Adrenal gland (tissue), 9 donors: ENCODE measurements at regions not wholly inside any gene's neighbourhood (a gene's known extent, or its start where the extent isn't known, plus 50 kb on each side); places are given as distances from the start of the nearest gene placed in this dataset.
A peak's percentile ranks its signal among the peaks of the same experiment; 100 is the strongest.

ENCODE experiments used
- DNase-seq, 7 donors: peaks; one replicate each; pipeline ENCODE4 v3.0.0-alpha.2; 2019 to 2020
- H3K27ac ChIP-seq, 5 donors: fragments of 200-600 bp; sonication (generic) in 4 of 5; 1 replicate in 3 of 5; 2 replicates in 2 of 5; pipeline versions ENCODE4 v1.5.1 to v1.8.0; 2016 to 2020; ENCODE audit warnings: mild to moderate bottlenecking in 1 of 5
- H3K27me3 ChIP-seq: fragments of 200-600 bp; 2 replicates; pipeline ENCODE4 v1.8.0; 2021
- H3K36me3 ChIP-seq, 2 donors: fragments of 200-600 bp; replicated peaks in 1 of 2; 1 replicate in 1 of 2; 2 replicates in 1 of 2; pipeline versions ENCODE4 v1.5.1 to v1.8.0; 2018 to 2022
- H3K4me1 ChIP-seq, 2 donors: fragments of 200-600 bp; replicated peaks in 1 of 2; 1 replicate in 1 of 2; 2 replicates in 1 of 2; pipeline versions ENCODE4 v1.5.1 to v1.8.0; 2018 to 2021
- H3K4me3 ChIP-seq, 4 donors: fragments of 200-600 bp; sonication (generic) in 3 of 4; one replicate each; pipeline ENCODE4 v1.5.1; 2016 to 2018
- H3K9me3 ChIP-seq, 3 donors: fragments of 200-600 bp; sonication (generic) in 1 of 3; replicated peaks in 1 of 3; 1 replicate in 2 of 3; 2 replicates in 1 of 3; pipeline versions ENCODE4 v1.5.1 to v1.8.0; 2016 to 2021
- POLR2A ChIP-seq, 2 donors: fragments of 450-650 bp; IDR thresholded peaks; one replicate each; pipeline ENCODE4 v1.6.1; 2017; ENCODE audit warnings: antibody characterized with exemption in 2 of 2, mild to moderate bottlenecking in 2 of 2, moderate library complexity in 1 of 2
- WGBS, 4 donors: extraction: QIAGEN DNeasy Blood & Tissue Kit in 2 of 4; methylation state at CpG; one replicate each; pipeline versions ENCODE4 v1.1.5 to v1.1.7; 2013 to 2017; 5-methylcytosine and 5-hydroxymethylcytosine counted together
- intact Hi-C, 2 donors: fragments of 100-400 bp; cut with DNase I; formaldehyde crosslinking; loops; one replicate each; pipeline versions ENCODE4 v1.14.1 to v1.15.0; 2022 to 2023
- TF ChIP-seq, protein P1 (sequence below), 6 experiments: fragments of 450-650 bp in 4 of 6; fragments of 200-600 bp in 2 of 6; sonication (generic) in 1 of 6; IDR thresholded peaks; 1 replicate in 5 of 6; 2 replicates in 1 of 6; pipeline versions ENCODE4 v1.5.1 to v1.8.0; 2016 to 2021; ENCODE audit warnings: antibody characterized with exemption in 6 of 6, mild to moderate bottlenecking in 2 of 6, moderate library complexity in 1 of 6
- donor health status: healthy with polysubstance abuse.
- donor health status: Bipolar disorder and iron deficiency.
- donor health status: DM: yes; HTN: yes; CAD: no.
- donor health status: DM: no; HTN: no; CAD: no.
- donor health status: DM: no; HTN: no; CAD: no.

DNA sequence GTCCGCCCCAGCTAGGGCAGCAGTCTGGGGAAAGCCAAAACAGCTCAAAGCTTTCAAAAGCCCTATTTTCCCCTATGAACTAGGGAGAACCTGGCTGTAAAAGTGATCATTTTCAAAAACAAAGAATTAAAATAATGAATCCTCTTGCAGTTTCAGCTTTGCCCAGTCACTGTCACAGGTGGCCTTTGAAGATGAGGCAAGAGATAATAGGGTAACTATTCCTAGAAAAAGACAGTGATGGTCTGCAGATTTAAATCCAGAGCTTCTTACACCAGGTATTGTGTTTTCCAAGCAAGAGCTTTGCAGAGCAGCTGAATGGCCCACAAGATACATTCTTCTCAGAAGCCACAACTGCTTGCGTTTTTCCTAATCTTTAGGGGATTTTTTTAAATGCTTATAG is 80.2 kb upstream of the NUDT4 start:
- DNase-seq: no peak
- H3K27me3 ChIP-seq: no peaks in the 10 kb centered on the region
- 91 to 96% (median 95%) methylated on average over 2 of the region's 2 CpGs for WGBS, 4 donors
- H3K36me3 ChIP-seq: no peaks in the 10 kb centered on the region
- no peaks in the 10 kb centered on the region for H3K9me3 ChIP-seq
- no peaks in the 10 kb centered on the region for H3K4me1 ChIP-seq
- no peak overlapping the region for H3K27ac ChIP-seq
- intact Hi-C loops: no loop called here
- TF ChIP-seq, protein P1, sequence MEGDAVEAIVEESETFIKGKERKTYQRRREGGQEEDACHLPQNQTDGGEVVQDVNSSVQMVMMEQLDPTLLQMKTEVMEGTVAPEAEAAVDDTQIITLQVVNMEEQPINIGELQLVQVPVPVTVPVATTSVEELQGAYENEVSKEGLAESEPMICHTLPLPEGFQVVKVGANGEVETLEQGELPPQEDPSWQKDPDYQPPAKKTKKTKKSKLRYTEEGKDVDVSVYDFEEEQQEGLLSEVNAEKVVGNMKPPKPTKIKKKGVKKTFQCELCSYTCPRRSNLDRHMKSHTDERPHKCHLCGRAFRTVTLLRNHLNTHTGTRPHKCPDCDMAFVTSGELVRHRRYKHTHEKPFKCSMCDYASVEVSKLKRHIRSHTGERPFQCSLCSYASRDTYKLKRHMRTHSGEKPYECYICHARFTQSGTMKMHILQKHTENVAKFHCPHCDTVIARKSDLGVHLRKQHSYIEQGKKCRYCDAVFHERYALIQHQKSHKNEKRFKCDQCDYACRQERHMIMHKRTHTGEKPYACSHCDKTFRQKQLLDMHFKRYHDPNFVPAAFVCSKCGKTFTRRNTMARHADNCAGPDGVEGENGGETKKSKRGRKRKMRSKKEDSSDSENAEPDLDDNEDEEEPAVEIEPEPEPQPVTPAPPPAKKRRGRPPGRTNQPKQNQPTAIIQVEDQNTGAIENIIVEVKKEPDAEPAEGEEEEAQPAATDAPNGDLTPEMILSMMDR (IDR thresholded peaks at IDR 0.05): no peak
- no peak for TF ChIP-seq POLR2A (IDR thresholded peaks at IDR 0.05)
- H3K4me3 ChIP-seq: no peak overlapping the region

DNA sequence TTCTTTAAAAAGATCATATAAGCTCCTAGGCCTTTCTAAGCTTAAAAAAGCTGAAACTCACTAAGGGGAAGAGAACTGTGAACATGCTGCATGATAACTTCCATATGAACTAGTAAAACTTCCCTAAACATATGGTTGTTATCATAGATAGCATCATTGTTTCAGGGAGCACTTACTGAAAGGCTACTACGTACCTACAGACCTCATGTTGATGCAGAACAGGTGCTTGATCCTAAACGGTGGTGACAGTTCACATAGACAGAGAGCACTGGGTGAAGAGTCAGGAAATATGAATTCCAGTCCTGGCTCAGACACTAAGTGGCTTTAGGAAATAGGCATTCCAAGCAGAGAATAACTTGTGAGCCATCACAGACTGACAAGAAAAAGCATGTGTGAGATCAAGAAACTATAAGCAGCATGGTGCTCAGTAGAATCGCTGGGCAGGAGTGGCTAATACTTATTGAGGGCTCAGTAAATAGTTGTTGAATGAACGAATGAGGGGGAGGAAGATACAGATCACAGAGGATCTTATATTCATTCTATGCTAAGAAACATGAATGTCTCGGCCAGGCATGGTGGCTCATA is 78.4 kb upstream of the NUDT4 start:
- H3K27ac ChIP-seq: no peak overlapping the region
- TF ChIP-seq, protein P1 (IDR thresholded peaks at IDR 0.05): no peak
- TF ChIP-seq POLR2A (IDR thresholded peaks at IDR 0.05): no peak
- intact Hi-C loops: no loop called here
- H3K4me3 ChIP-seq: no peak overlapping the region
- no peak for DNase-seq
- H3K9me3 ChIP-seq: no peaks in the 10 kb centered on the region
- H3K27me3 ChIP-seq: no peaks in the 10 kb centered on the region
- H3K36me3 ChIP-seq: no peaks in the 10 kb centered on the region
- 82 to 88% (median 85%) methylated on average over 5 of the region's 5 CpGs for WGBS, 4 donors
- H3K4me1 ChIP-seq: no peaks in the 10 kb centered on the region

DNA sequence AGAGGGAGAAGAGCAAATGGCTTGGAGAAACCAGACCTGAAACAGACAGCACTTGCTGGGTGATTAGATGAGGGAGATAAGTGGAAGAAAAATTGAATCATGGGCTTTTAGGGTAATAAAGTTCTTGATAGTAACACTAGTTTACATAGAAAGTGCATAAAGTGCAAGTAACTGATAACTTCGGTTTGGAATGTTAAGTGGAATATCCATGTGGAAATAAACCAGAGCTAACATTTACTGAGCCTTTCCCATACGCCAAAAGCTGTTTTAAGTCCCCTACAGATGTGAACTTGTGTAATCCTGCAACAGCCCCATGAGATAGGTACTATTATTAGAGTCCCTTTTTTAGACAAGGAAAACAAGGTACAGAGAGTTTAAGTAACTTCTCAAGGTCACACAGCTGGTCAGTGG is 77.1 kb upstream of the NUDT4 start:
- WGBS, 4 donors: 72 to 77% (median 76%) methylated on average over 2 of the region's 2 CpGs

DNA sequence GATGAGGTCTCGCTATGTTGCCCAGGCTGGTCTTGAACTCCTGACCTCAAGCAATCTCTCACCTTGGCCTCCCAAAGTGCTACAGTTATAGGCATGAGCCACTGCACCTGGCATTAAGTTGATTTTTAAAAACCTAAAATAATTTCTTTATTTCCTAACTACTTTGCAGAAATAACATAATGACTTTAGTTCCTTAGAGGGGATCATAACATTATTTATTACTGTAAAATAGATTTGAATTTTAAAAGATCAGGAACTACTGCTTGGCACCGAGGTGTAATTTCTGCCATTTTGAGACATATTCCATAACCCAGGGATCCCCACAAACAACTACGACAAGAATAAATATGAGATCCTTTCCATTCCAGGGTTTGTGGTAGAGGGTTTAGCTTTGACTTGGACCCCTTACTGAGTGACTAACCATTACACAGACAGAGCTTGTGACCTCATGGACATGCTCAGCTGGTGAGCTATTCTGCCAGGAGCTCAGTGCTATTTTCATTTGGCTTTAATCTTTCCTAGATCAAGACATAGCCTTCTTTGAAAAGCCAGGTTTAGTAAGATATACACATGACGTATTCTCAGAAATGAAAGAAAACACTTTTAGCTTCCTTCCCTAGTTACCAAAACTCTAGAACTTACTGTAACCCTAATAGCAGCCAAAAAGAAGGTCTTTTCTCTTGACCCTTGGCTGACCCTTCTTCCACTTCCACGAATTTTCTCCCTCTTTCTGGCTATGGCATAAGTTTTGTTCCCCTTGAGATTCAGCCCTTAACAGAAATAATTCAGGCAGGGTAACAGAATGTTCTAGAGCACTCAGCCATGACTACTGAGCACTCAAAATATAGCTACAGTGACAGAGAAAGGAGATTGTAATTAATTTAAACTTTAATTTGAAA is 75.1 kb upstream of the NUDT4 start:
- no peak for TF ChIP-seq POLR2A (IDR thresholded peaks at IDR 0.05)
- TF ChIP-seq, protein P1 (IDR thresholded peaks at IDR 0.05): no peak
- Histone ChIP-seq H3K27me3 (no peaks in the 10 kb centered on the region), H3K9me3 (peaks cover 0 to 6% (median 0%) of the 10 kb centered on the region in 3 donors), H3K36me3 (no peaks in the 10 kb centered on the region), H3K27ac (peak overlapping the region in 1 of 5 donors; percentile 39), H3K4me1 (no peaks in the 10 kb centered on the region), H3K4me3 (no peak overlapping the region)
- intact Hi-C loops: no loop called here
- peak in 3 of 7 donors; percentile 16 to 28 (median 19) for DNase-seq
- 62 to 69% (median 65%) methylated on average over 5 of the region's 5 CpGs for WGBS, 4 donors

More for the DNA sequence above, 77.1 kb upstream of the NUDT4 start:
- H3K36me3 ChIP-seq: no peaks in the 10 kb centered on the region
- H3K27me3 ChIP-seq: no peaks in the 10 kb centered on the region
- no peak overlapping the region for H3K4me3 ChIP-seq
- TF ChIP-seq, protein P1 (IDR thresholded peaks at IDR 0.05): no peak
- no peak for TF ChIP-seq POLR2A (IDR thresholded peaks at IDR 0.05)
- H3K27ac ChIP-seq: no peak overlapping the region
- no peaks in the 10 kb centered on the region for H3K4me1 ChIP-seq
- no peak for DNase-seq
- H3K9me3 ChIP-seq: no peaks in the 10 kb centered on the region
- intact Hi-C loops: no loop called here
